ENCODE measurements at regions not wholly inside any gene's neighbourhood (a gene's known extent, or its start where the extent isn't known, plus 50 kb on each side); places are given as distances from the start of the nearest gene placed in this dataset.

GRCh38 chr4:189800545-189801088 lies 140.1 kb upstream of the FRG1 start:
- no peak for TF ChIP-seq CTCF (IDR thresholded peaks at IDR 0.05; ENCODE audit: low read length)
- no peak for TF ChIP-seq EZH2 (optimal IDR thresholded peaks at IDR 0.05; ENCODE audit: low read depth, low read length)
- no peak for TF ChIP-seq EZH2phosphoT487 (IDR thresholded peaks at IDR 0.05; ENCODE audit: low read length)
